GM10248 (cell line): ENCODE measurements at regions not wholly inside any gene's neighbourhood (a gene's known extent, or its start where the extent isn't known, plus 50 kb on each side); places are given as distances from the start of the nearest gene placed in this dataset.
"Not testable (repeated sequence)": the region's sequence is repeated elsewhere in the genome, so short reads cannot be mapped to it uniquely, and the experiment has no call there.

Source experiments
- CTCF ChIA-PET: fragments of 300-600 bp; sonication (Branson Sonifier 250); formaldehyde crosslinking; extraction: SDS; loops from one replicate; lab custom pipeline; 2021; ENCODE audit warnings: antibody characterized with exemption; lab: Yijun Ruan, JAX
- POLR2A ChIA-PET: fragments of 350-650 bp; sonication (Branson Sonifier 250); formaldehyde crosslinking; extraction: SDS; loops from one replicate; lab custom pipeline; 2020; ENCODE audit warnings: antibody characterized with exemption; lab: Yijun Ruan, JAX
- DNase-seq: peaks from one replicate; pipeline ENCODE4 v3.0.0; 2012; ENCODE audit errors: extremely low spot score
- CTCF ChIP-seq: IDR thresholded peaks from 2 replicates; pipeline ENCODE4 v1.5.1; 2012; ENCODE audit warnings: mild to moderate bottlenecking, low read depth; ENCODE audit errors: extremely low read depth, missing control alignments, control extremely low read depth

- POLR2A ChIA-PET, result no interaction called here
- DNase-seq, result no peak
- no peak for TF ChIP-seq CTCF
- CTCF ChIA-PET, result interaction anchor here (1.6 to 1.8 kb wide), 2 partner anchors 10 to 13 kb away, joined by 3 to 4 read pairs; no protein-coding TSS in a partner anchor
These were observed 86.0 kb upstream of the SATB2 start for GRCh38 chr2:199543606-199544172.

DNA sequence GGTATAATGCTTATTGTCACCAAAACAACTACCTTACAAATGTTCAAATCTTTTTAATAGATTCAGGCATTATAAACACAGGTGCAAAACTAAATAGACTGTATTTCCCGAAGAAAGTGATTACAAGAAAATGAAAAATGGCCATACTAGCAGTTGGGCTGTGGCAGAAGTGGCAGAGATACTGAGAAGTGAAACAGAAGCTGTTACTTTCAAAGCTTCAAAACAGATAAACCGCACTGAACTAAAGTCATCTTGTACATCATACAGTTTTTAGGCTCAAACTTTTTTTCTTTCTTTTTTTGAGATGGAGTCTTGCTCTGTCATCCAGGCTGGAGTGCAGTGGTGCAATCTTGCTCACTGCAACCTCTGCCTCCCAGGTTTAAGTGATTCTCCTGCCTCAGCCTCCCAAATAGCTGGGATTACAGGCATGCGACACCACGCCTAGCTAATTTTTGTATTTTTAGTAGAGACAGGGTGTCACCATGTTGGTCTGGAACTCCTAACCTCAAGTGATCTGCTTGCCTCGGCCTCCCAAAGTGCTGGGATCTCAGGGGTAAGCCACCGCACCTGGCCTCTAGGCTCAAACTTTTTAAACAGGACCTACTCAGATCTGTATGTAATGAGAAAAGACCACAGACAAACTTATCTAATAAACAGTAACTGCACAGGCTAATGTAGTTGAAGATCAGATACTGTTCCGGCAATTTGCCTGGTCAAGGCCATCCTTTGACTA lies 77.9 kb upstream of the SATB2 start:
- ChIA-PET CTCF (no interaction called here), POLR2A (no interaction called here)
- TF ChIP-seq CTCF, result no peak
- DNase-seq, result no peak

DNA sequence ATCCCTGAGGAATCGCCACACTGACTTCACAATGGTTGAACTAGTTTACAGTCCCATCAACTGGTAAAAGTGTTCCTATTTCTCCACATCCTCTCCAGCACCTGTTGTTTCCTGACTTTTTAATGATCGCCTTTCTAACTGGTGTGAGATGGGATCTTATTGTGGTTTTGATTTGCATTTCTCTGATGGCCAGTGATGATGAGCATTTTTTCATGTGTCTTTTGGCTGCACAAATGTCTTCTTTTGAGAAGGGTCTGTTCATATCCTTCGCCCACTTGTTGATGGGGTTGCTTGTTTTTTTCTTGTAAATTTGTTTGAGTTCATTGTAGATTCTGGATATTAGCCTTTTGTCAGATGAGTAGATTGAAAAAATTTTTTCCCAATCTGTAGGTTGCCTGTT lies 76.1 kb upstream of the SATB2 start:
- DNase-seq, CTCF ChIA-PET, POLR2A ChIA-PET: not testable (repeated sequence)

DNA sequence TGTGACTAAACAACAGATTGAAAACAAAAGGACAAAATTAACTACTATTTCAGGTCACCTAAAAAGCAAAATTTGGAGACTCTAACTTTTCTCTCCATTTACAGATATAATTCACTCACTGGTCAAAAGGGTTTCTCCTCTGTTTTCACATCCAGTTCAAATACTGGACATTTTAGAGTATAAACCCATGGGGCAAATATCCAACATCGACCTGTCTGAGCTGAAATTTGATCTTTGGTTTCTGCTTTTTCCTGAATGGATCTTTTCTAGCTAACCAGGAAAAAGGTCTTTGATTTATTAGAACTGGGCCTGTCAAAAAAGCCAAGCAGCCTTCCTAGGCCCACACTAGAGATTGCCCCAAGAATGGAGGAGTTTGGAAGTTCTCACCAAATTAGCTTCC lies 69.3 kb upstream of the SATB2 start:
- no peak for TF ChIP-seq CTCF
- CTCF ChIA-PET, result interaction anchor here (1.3 to 1.4 kb wide), 2 partner anchors 9 to 38 kb away, joined by 3 read pairs; no protein-coding TSS in a partner anchor
- DNase-seq, result no peak
- POLR2A ChIA-PET, result no interaction called here

GRCh38 chr2:199524689-199525574 lies 67.2 kb upstream of the SATB2 start:
- DNase-seq, result no peak
- POLR2A ChIA-PET, result no interaction called here
- CTCF ChIA-PET, result interaction anchor here (1.2 kb wide), 1 partner anchor 14 kb away, joined by 3 read pairs; no protein-coding TSS in a partner anchor
- no peak for TF ChIP-seq CTCF

DNA sequence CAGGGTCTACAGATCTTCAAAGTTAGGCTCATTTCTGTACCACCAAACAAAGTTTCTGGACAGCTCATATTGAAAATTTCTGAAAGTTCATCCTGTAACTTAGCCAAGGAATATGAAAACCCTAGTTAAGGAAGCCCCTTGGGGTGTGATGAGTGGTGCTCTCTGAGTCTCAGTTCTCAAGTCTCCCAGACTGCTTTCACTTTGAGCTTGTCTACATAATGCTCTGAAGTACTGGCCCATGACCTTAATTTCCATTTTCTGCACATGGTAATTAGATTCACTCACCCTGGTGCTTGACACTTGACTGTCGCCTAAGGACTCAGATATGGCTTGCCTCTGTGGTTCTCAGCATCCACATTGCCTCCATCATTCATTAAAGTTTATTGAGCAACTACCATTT lies 51.7 kb upstream of the SATB2 start:
- TF ChIP-seq CTCF, result no peak
- CTCF ChIA-PET, result interaction anchor here (1.8 kb wide), 1 partner anchor 20 kb away, joined by 6 read pairs; no protein-coding TSS in a partner anchor
- POLR2A ChIA-PET, result no interaction called here
- DNase-seq, result no peak
